GM23338 (cell line): ENCODE measurements at regions not wholly inside any gene's neighbourhood (a gene's known extent, or its start where the extent isn't known, plus 50 kb on each side); places are given as distances from the start of the nearest gene placed in this dataset.

Source experiments
- ATAC-seq: fragments of 200-7000 bp; cut with Tn5 transposase; 3 replicates; pipeline ENCODE4 v1.9.1; 2020
- DNase-seq: peaks from one replicate; pipeline ENCODE4 v3.0.0-alpha.2; 2015; ENCODE audit warnings: low spot score
- H2AFZ ChIP-seq: fragments of 200-600 bp; sonication (generic); 2 replicates; pipeline ENCODE4 v1.8.0; 2016; ENCODE audit warnings: antibody characterized with exemption, mild to moderate bottlenecking, moderate library complexity
- H3F3A ChIP-seq: fragments of 200-600 bp; sonication (generic); replicated peaks from 2 replicates; pipeline ENCODE4 v1.8.0; 2017; ENCODE audit warnings: antibody characterized with exemption, mixed run types, low read depth
- H3K27ac ChIP-seq: fragments of 200-600 bp; sonication (generic); 2 replicates; pipeline ENCODE4 v1.6.1; 2016; ENCODE audit warnings: low read depth
- H3K27me3 ChIP-seq: fragments of 200-600 bp; sonication (generic); 2 replicates; pipeline ENCODE4 v1.8.0; 2016; ENCODE audit warnings: mild to moderate bottlenecking, mixed run types, moderate library complexity; ENCODE audit not compliant: insufficient read depth
- H3K36me3 ChIP-seq: fragments of 200-600 bp; sonication (generic); 2 replicates; pipeline ENCODE4 v1.8.0; 2016; ENCODE audit warnings: mild to moderate bottlenecking; ENCODE audit not compliant: insufficient read depth
- H3K4me1 ChIP-seq: fragments of 200-600 bp; sonication (generic); 2 replicates; pipeline ENCODE4 v1.8.0; 2016; ENCODE audit warnings: mild to moderate bottlenecking, moderate library complexity; ENCODE audit not compliant: insufficient read depth
- H3K4me2 ChIP-seq: fragments of 200-600 bp; sonication (generic); 2 replicates; pipeline ENCODE4 v1.7.1; 2017; ENCODE audit warnings: mixed run types
- H3K4me3 ChIP-seq: fragments of 200-600 bp; sonication (generic); 2 replicates; pipeline ENCODE4 v1.6.1; 2016; ENCODE audit warnings: mixed run types
- H3K79me2 ChIP-seq: fragments of 200-600 bp; sonication (generic); replicated peaks from 2 replicates; pipeline ENCODE4 v1.8.0; 2017; ENCODE audit warnings: mild to moderate bottlenecking; ENCODE audit not compliant: insufficient read depth
- H3K9me2 ChIP-seq: fragments of 200-600 bp; sonication (generic); 2 replicates; pipeline ENCODE4 v1.8.0; 2017; ENCODE audit not compliant: insufficient read depth
- H4K20me1 ChIP-seq: fragments of 200-600 bp; sonication (generic); replicated peaks from 2 replicates; pipeline ENCODE4 v1.8.0; 2017; ENCODE audit warnings: mild to moderate bottlenecking; ENCODE audit not compliant: insufficient read depth
- H3K27ac Mint-ChIP-seq: 2 replicates; pipeline ENCODE4 v1.8.0; 2020; ENCODE audit warnings: inconsistent platforms, mild to moderate bottlenecking, moderate library complexity, mixed read lengths
- H3K27me3 Mint-ChIP-seq: 3 replicates; pipeline ENCODE4 v1.8.0; 2022; ENCODE audit warnings: low read depth, mild to moderate bottlenecking, moderate library complexity, mixed read lengths, inconsistent platforms; ENCODE audit not compliant: insufficient read depth, poor library complexity
- H3K36me3 Mint-ChIP-seq: 3 replicates; pipeline ENCODE4 v1.8.0; 2021; ENCODE audit warnings: low read depth, mild to moderate bottlenecking, inconsistent platforms, moderate library complexity, mixed read lengths
- H3K4me1 Mint-ChIP-seq: 3 replicates; pipeline ENCODE4 v1.8.0; 2020; ENCODE audit warnings: mild to moderate bottlenecking, inconsistent platforms, mixed read lengths
- H3K4me3 Mint-ChIP-seq: 3 replicates; pipeline ENCODE4 v1.8.0; 2021; ENCODE audit warnings: moderate library complexity, mild to moderate bottlenecking, inconsistent platforms, mixed read lengths
- H3K9me3 Mint-ChIP-seq: 3 replicates; pipeline ENCODE4 v1.8.0; 2020; ENCODE audit warnings: moderate library complexity, mild to moderate bottlenecking, inconsistent platforms, mixed read lengths
- CREB1 ChIP-seq: fragments of 250-450 bp; sonication (Bioruptor Pico); IDR thresholded peaks from 2 replicates; pipeline ENCODE4 v1.5.0; 2020; ENCODE audit warnings: low read depth, mild to moderate bottlenecking, moderate library complexity
- EZH2phosphoT487 ChIP-seq: fragments of 200-600 bp; sonication (generic); IDR thresholded peaks from one replicate; pipeline ENCODE4 v1.8.1; 2018; ENCODE audit warnings: antibody characterized with exemption; ENCODE audit not compliant: unreplicated experiment
- JUNB ChIP-seq: IDR thresholded peaks from one replicate; pipeline ENCODE4 v1.6.1; 2016; ENCODE audit warnings: antibody characterized with exemption; ENCODE audit not compliant: unreplicated experiment
- NANOG ChIP-seq: IDR thresholded peaks from 2 replicates; pipeline ENCODE4 v1.6.1; 2016; ENCODE audit warnings: antibody characterized with exemption, borderline replicate concordance
- POLR2AphosphoS5 ChIP-seq: IDR thresholded peaks from 2 replicates; pipeline ENCODE4 v1.6.1; 2016; ENCODE audit warnings: antibody characterized with exemption, low read depth
- STAT1 ChIP-seq: IDR thresholded peaks from one replicate; pipeline ENCODE4 v1.6.1; 2016; ENCODE audit warnings: antibody characterized with exemption; ENCODE audit not compliant: unreplicated experiment
- ZNF331 ChIP-seq: fragments of 250-450 bp; sonication (Bioruptor Pico); IDR thresholded peaks from 2 replicates; pipeline ENCODE4 v1.5.0; 2020; ENCODE audit warnings: low read depth, mild to moderate bottlenecking, moderate library complexity
- TF ChIP-seq, protein P1 (sequence below), 2 experiments: fragments of 200-600 bp in 1 of 2; sonication (generic) in 1 of 2; conservative IDR thresholded peaks; 2 replicates each; pipeline versions ENCODE4 v1.5.1 to v1.6.1; 2016 to 2017; ENCODE audit warnings: antibody characterized with exemption in 2 of 2, low read depth in 2 of 2, mild to moderate bottlenecking in 2 of 2, moderate library complexity in 1 of 2
- TF ChIP-seq, protein P2 (sequence below): IDR thresholded peaks from one replicate; pipeline ENCODE4 v1.6.1; 2018; ENCODE audit warnings: antibody characterized with exemption; ENCODE audit not compliant: unreplicated experiment

DNA sequence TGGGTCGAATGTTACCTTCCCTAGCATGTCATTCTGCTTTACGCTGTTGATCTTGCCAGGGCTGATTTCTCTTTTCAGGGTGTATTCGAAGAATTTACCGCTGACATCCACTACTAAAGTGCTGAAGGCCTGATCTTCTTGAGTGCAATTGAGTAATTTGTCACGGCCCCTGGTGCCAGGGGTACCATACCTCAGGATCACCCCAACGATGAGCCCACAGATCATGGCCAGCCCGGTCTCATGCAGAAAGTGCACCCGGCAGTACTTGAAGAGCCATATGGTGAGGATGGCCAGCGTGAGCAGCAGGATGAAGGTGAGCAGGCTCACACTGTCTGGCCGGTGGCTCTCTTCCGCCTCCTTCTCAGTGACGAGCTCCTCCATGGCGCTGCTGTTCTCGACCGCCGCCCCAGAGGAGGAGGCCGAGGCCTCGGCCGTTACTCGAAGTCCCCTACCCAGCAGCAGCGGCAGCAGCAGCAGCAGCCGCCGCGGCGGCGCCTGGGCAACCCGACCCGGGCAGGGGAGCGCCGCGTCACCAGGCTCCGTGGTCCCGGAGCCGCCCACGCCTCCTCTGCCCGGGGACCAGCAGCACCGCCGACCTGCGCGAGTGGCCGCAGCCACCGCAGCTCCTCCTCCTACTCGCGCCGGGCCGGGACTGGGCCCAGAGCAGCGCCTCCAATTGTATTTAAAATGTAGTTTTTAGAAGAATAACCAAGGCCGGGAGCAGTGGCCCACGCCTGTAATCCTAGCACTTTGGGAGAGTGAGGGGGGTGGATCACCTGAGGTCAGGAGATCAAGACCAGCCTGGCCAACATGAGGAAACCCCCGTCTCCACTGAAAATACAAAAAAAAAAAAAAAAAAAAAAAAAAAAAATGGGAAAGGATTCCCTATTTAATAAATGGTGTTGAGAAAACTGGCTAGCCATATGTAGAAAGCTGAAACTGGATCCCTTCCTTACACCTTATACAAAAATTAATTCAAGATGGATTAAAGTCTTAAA lies 58.5 kb upstream of the TMPO start:
- Histone ChIP-seq H3K27ac (no peak overlapping the region), H3K27me3 (peaks cover 7% of the 10 kb centered on the region; the same call in 1 of the 2 replicates), H4K20me1 (no peaks in the 10 kb centered on the region), H3F3A (peaks cover 4% of the 10 kb centered on the region; the same call in 1 of the 2 replicates), H3K9me2 (no peaks in the 10 kb centered on the region), H3K4me2 (peak overlapping the region; percentile 79), H3K36me3 (no peaks in the 10 kb centered on the region), H2AFZ (peak overlapping the region; percentile 99), H3K4me3 (peak overlapping the region; percentile 54), H3K4me1 (0 out of 2 replicates have a peak, but pooled peaks cover 7% of the 10 kb centered on the region), H3K79me2 (no peaks in the 10 kb centered on the region)
- DNase-seq (peak; percentile 77), ATAC-seq (peak; percentile 97)
- TF ChIP-seq CREB1 (CRISPR knock-in tag) (peak; percentile 76), JUNB (peak; percentile 59), POLR2AphosphoS5 (peak; percentile 40; the same call in 1 of the 2 replicates), NANOG (no peak)
- Mint-ChIP-seq H3K4me3 (peak overlapping the region; percentile 68), H3K9me3 (no peaks in the 10 kb centered on the region), H3K4me1 (peaks cover 7% of the 10 kb centered on the region; the same call in 2 of the 3 replicates), H3K27ac (no peak overlapping the region), H3K36me3 (0 out of 3 replicates have a peak, but pooled peaks cover 3% of the 10 kb centered on the region), H3K27me3 (peaks cover 9% of the 10 kb centered on the region)

DNA sequence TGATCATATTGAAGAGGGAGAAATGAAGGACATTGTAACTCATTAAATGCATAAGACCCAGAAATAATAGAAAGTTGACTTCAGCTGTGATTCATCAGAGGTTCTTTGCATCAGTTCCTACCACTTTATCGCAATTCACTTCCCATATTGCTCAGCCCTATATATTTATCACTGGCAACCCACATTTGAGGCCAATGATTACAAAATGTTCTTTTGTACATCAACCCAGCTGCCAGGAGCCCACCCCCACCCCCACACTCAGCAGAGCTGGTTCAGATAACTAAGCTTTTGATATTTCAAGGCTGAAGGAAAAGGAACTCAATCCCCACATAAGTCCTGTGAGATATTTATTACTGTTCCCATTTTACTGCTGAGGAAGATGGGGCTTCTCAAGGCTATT lies 51.2 kb upstream of the TMPO start:
- Histone ChIP-seq H3F3A (no peaks in the 10 kb centered on the region), H3K4me1 (no peaks in the 10 kb centered on the region), H3K9me2 (no peaks in the 10 kb centered on the region), H3K79me2 (no peaks in the 10 kb centered on the region), H3K4me2 (no peak overlapping the region), H3K36me3 (no peaks in the 10 kb centered on the region), H3K4me3 (no peak overlapping the region), H2AFZ (no peak overlapping the region), H3K27ac (no peak overlapping the region), H4K20me1 (no peaks in the 10 kb centered on the region), H3K27me3 (no peaks in the 10 kb centered on the region)
- Mint-ChIP-seq H3K36me3 (no peaks in the 10 kb centered on the region), H3K4me3 (no peak overlapping the region), H3K27me3 (no peaks in the 10 kb centered on the region), H3K4me1 (no peaks in the 10 kb centered on the region), H3K9me3 (no peaks in the 10 kb centered on the region), H3K27ac (no peak overlapping the region)
- ATAC-seq, result no peak
- no peak for DNase-seq
- no peak for TF ChIP-seq ZNF331 (CRISPR knock-in tag)
- TF ChIP-seq, protein P1, sequence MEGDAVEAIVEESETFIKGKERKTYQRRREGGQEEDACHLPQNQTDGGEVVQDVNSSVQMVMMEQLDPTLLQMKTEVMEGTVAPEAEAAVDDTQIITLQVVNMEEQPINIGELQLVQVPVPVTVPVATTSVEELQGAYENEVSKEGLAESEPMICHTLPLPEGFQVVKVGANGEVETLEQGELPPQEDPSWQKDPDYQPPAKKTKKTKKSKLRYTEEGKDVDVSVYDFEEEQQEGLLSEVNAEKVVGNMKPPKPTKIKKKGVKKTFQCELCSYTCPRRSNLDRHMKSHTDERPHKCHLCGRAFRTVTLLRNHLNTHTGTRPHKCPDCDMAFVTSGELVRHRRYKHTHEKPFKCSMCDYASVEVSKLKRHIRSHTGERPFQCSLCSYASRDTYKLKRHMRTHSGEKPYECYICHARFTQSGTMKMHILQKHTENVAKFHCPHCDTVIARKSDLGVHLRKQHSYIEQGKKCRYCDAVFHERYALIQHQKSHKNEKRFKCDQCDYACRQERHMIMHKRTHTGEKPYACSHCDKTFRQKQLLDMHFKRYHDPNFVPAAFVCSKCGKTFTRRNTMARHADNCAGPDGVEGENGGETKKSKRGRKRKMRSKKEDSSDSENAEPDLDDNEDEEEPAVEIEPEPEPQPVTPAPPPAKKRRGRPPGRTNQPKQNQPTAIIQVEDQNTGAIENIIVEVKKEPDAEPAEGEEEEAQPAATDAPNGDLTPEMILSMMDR (conservative IDR thresholded peaks at IDR 0.05; ENCODE audit: low read depth in 2 of 2), result no peak
- no peak for TF ChIP-seq STAT1
- no peak for TF ChIP-seq EZH2phosphoT487
- no peak for TF ChIP-seq POLR2AphosphoS5
- TF ChIP-seq, protein P2, sequence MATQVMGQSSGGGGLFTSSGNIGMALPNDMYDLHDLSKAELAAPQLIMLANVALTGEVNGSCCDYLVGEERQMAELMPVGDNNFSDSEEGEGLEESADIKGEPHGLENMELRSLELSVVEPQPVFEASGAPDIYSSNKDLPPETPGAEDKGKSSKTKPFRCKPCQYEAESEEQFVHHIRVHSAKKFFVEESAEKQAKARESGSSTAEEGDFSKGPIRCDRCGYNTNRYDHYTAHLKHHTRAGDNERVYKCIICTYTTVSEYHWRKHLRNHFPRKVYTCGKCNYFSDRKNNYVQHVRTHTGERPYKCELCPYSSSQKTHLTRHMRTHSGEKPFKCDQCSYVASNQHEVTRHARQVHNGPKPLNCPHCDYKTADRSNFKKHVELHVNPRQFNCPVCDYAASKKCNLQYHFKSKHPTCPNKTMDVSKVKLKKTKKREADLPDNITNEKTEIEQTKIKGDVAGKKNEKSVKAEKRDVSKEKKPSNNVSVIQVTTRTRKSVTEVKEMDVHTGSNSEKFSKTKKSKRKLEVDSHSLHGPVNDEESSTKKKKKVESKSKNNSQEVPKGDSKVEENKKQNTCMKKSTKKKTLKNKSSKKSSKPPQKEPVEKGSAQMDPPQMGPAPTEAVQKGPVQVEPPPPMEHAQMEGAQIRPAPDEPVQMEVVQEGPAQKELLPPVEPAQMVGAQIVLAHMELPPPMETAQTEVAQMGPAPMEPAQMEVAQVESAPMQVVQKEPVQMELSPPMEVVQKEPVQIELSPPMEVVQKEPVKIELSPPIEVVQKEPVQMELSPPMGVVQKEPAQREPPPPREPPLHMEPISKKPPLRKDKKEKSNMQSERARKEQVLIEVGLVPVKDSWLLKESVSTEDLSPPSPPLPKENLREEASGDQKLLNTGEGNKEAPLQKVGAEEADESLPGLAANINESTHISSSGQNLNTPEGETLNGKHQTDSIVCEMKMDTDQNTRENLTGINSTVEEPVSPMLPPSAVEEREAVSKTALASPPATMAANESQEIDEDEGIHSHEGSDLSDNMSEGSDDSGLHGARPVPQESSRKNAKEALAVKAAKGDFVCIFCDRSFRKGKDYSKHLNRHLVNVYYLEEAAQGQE, result no peak
- TF ChIP-seq JUNB, result no peak
